Adrenal gland (tissue), 5 donors: ENCODE measurements at regions not wholly inside any gene's neighbourhood (a gene's known extent, or its start where the extent isn't known, plus 50 kb on each side); places are given as distances from the start of the nearest gene placed in this dataset.

ENCODE experiments used
- CTCF ChIP-seq, 6 experiments: fragments of 450-650 bp in 4 of 6; fragments of 200-600 bp in 2 of 6; sonication (generic) in 1 of 6; IDR thresholded peaks; 1 replicate in 5 of 6; 2 replicates in 1 of 6; pipeline versions ENCODE4 v1.5.1 to v1.8.0; 2016 to 2021; ENCODE audit warnings: antibody characterized with exemption in 6 of 6, mild to moderate bottlenecking in 2 of 6, moderate library complexity in 1 of 6
- POLR2A ChIP-seq, 2 donors: fragments of 450-650 bp; IDR thresholded peaks; one replicate each; pipeline ENCODE4 v1.6.1; 2017; ENCODE audit warnings: antibody characterized with exemption in 2 of 2, mild to moderate bottlenecking in 2 of 2, moderate library complexity in 1 of 2
- donor health status: DM: no; HTN: no; CAD: no.

GRCh38 chr2:111712361-111712760 lies 171.6 kb downstream of the ANAPC1 start:
- no peak for TF ChIP-seq CTCF (IDR thresholded peaks at IDR 0.05)
- no peak for TF ChIP-seq POLR2A (IDR thresholded peaks at IDR 0.05)
